Effector memory CD4-positive, alpha-beta T cell (primary cell): ENCODE measurements at regions not wholly inside any gene's neighbourhood (a gene's known extent, or its start where the extent isn't known, plus 50 kb on each side); places are given as distances from the start of the nearest gene placed in this dataset.

Source experiments
- DNase-seq, 3 donors: peaks; one replicate each; pipeline ENCODE4 v3.0.0-alpha.2; 2020
- H3K27ac ChIP-seq: 2 replicates; pipeline ENCODE4 v1.7.0; 2013; ENCODE audit warnings: mild to moderate bottlenecking, low read length, moderate library complexity; ENCODE audit not compliant: insufficient read depth, poor library complexity, severe bottlenecking
- H3K27me3 ChIP-seq: replicated peaks from 2 replicates; pipeline ENCODE4 v1.7.0; 2013; ENCODE audit warnings: mild to moderate bottlenecking, low read length; ENCODE audit not compliant: insufficient read depth, control insufficient read depth, poor library complexity, severe bottlenecking
- H3K36me3 ChIP-seq: 2 replicates; pipeline ENCODE4 v1.7.0; 2013; ENCODE audit warnings: mild to moderate bottlenecking, low read length, moderate library complexity; ENCODE audit not compliant: control insufficient read depth, insufficient read depth
- H3K4me1 ChIP-seq: 2 replicates; pipeline ENCODE4 v1.7.0; 2013; ENCODE audit warnings: low read length, mild to moderate bottlenecking; ENCODE audit not compliant: control insufficient read depth, insufficient read depth, poor library complexity, severe bottlenecking
- H3K4me3 ChIP-seq: 2 replicates; pipeline ENCODE4 v1.7.0; 2013; ENCODE audit warnings: low read length, low read depth, mild to moderate bottlenecking; ENCODE audit not compliant: insufficient read depth, poor library complexity, severe bottlenecking
- H3K9me3 ChIP-seq: 2 replicates; pipeline ENCODE4 v1.7.0; 2013; ENCODE audit warnings: mild to moderate bottlenecking, low read length, moderate library complexity; ENCODE audit not compliant: control insufficient read depth

DNA sequence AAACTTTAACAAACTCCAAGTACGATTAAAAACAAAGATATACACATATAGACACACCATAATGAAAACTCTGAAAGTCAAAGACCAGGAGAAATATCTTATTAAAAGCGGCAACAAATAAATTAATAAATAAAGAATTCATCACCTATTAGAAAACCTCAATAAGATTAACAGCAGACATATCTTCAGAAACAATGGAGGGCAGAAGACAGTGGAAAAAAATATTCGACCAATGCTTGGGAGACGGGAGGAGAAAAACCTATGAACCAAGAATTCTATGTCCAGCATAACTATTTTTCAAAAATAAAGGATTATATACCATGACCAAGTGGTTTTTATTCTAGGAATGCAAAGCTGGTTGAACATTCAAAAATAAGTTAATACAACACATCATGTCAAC is 578.6 kb upstream of the CCNG1 start:
- Histone ChIP-seq H3K9me3 (peaks cover 3% of the 10 kb centered on the region), H3K27ac (no peak overlapping the region), H3K27me3 (no peaks in the 10 kb centered on the region), H3K4me3 (no peak overlapping the region), H3K36me3 (no peaks in the 10 kb centered on the region), H3K4me1 (no peaks in the 10 kb centered on the region)
- DNase-seq = no peak

DNA sequence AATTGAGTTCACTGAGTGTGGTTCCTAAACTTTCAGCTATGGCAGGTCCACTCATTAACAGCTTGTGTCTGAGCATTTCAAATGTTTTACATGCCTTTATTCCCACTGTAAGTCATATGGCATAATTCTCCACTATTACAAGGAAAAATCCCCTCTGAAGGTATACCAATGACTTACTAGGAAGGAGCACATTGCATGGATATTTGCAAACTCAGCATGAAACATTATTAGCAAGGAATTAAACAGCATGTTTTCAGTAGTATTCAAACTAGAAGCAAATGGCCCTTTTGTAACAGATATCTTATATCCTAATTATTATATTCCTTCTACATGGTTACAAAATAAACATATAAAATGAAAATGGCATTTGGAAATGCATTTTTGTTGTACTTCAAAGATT is 566.4 kb upstream of the CCNG1 start:
- no peak overlapping the region for H3K4me3 ChIP-seq
- DNase-seq = no peak
- no peak overlapping the region for H3K27ac ChIP-seq
- no peaks in the 10 kb centered on the region for H3K27me3 ChIP-seq
- no peaks in the 10 kb centered on the region for H3K9me3 ChIP-seq
- no peaks in the 10 kb centered on the region for H3K4me1 ChIP-seq
- no peaks in the 10 kb centered on the region for H3K36me3 ChIP-seq

DNA sequence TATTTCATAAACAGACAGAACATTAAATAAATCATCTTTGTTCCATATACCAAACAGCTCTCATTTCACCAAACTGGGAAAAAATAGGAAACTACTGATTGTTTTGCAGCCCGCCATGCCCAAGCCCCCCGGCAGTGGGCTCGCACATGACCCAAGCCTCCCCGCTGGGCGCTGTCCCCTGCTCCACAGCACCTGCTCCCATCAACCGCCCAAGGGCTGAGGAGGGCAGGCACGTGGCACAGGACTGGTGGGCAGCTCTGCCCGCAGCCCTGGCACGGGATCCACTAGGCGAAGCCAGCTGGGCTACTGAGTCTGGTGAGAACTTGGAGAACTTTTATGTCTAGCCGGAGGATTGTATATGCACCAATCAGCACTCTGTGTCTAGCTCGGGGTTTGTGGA is 554.8 kb upstream of the CCNG1 start:
- no peak overlapping the region for H3K27ac ChIP-seq
- H3K27me3 ChIP-seq = no peaks in the 10 kb centered on the region
- no peaks in the 10 kb centered on the region for H3K9me3 ChIP-seq

DNA sequence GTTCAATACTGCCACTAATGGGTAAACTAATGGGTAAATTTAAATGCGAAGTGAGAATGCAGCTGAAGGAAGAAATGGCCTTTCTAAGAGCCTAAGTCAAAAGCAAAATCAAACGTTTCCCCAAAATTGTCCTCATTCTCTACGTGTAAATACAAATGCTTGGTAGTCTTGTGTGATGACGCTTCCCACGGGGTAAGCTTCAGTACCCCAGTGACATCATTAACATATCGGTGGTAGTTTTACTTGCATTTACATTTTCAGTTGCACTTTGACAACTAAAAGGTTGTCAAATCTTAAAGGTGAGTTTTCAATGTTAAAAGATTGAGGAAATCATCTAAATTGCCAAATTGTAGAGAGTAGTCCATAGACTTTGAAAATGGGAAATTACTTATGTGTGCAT is 550.7 kb upstream of the CCNG1 start:
- H3K36me3 ChIP-seq = no peaks in the 10 kb centered on the region
- no peaks in the 10 kb centered on the region for H3K9me3 ChIP-seq
- H3K27ac ChIP-seq = no peak overlapping the region
- H3K4me3 ChIP-seq = no peak overlapping the region
- DNase-seq = no peak
- H3K4me1 ChIP-seq = no peaks in the 10 kb centered on the region
- no peaks in the 10 kb centered on the region for H3K27me3 ChIP-seq

More for the DNA sequence above, 554.8 kb upstream of the CCNG1 start:
- DNase-seq = no peak
- no peak overlapping the region for H3K4me3 ChIP-seq
- H3K4me1 ChIP-seq = no peaks in the 10 kb centered on the region
- no peaks in the 10 kb centered on the region for H3K36me3 ChIP-seq

DNA sequence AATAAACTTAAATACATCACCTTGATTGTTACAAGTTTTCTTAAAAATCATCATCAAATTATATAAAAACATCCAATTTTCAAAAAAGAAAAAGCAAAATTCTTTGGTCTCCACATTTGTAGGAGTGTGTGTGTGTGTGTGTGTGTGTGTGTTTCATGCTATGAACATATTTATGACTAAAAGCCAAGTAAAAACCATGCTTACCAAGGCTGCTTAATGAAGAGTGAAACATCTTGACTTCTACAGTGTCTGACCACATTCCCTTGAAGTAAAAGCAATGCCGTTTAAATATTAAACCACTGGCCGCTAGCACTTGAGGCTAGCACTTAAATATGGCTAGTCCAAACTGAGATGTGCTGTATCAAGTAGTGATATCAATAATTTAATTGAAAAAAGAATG is 549.1 kb upstream of the CCNG1 start:
- no peak overlapping the region for H3K4me3 ChIP-seq
- H3K36me3 ChIP-seq = no peaks in the 10 kb centered on the region
- H3K9me3 ChIP-seq = no peaks in the 10 kb centered on the region
- H3K4me1 ChIP-seq = no peaks in the 10 kb centered on the region
- DNase-seq = no peak
- no peak overlapping the region for H3K27ac ChIP-seq
- no peaks in the 10 kb centered on the region for H3K27me3 ChIP-seq

DNA sequence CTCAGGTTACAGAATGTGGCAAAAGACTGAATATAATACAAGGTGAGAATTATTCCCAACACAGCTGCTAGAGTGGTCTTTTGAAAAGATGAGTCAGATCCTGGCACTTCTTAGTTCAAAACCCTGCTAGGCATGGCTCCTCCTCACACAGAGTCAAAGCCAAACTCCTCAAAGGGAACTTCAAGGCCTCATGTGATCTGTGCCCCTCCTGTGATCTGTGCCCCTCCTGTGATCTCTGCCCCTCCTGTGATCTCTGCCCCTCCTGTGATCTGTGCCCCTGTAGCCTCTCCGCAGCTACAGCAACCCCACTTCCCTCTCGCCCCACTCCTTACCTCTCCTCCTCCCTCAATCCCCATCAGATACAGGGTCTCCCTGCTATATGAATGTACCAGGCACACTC is 525.5 kb upstream of the CCNG1 start:
- Histone ChIP-seq H3K9me3 (no peaks in the 10 kb centered on the region), H3K4me1 (no peaks in the 10 kb centered on the region)

DNA sequence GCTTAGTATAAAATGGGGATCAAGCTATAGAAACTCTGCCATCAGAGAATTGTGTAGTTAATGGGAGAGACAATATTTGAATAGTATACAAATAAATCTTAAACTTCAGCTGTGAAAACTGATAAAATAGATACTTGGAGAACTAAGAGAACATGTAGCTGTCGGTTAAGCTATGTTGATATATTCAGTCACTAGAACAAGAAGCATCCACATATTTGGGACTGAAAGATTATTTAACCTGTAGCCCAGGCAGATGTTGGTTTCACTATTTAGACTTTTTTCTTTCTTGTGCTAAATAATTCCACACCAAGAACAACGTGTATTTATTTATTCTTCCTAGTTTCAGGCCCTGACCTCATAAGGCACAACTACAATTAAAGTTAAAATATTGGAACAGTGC is 521.0 kb upstream of the CCNG1 start:
- H3K27ac ChIP-seq = no peak overlapping the region
- no peak for DNase-seq
- no peaks in the 10 kb centered on the region for H3K9me3 ChIP-seq
- no peaks in the 10 kb centered on the region for H3K4me1 ChIP-seq
- H3K36me3 ChIP-seq = no peaks in the 10 kb centered on the region
- H3K27me3 ChIP-seq = no peaks in the 10 kb centered on the region
- H3K4me3 ChIP-seq = no peak overlapping the region

More for the DNA sequence above, 525.5 kb upstream of the CCNG1 start:
- no peaks in the 10 kb centered on the region for H3K27me3 ChIP-seq
- no peak for DNase-seq
- H3K4me3 ChIP-seq = no peak overlapping the region
- H3K36me3 ChIP-seq = no peaks in the 10 kb centered on the region
- H3K27ac ChIP-seq = no peak overlapping the region

DNA sequence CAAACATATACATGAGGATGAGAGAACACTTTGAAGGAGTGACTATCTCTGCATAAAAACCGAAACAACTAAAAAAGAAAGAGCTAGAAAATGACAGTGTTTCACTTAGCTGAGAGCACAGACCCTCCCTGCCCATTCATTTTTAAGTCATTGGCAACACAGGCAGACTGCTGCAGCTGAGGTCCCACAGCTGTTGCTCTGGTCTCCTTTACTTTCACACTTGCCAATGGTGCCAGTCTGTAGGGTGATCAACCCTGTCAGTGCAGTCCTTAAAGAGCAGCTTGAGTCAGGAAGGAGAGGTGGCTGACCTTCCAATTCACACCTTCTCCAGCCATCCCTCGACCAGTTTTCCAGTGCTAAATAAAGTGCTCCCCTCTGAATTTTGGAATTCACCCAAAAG is 508.3 kb upstream of the CCNG1 start:
- no peak for DNase-seq
- Histone ChIP-seq H3K9me3 (no peaks in the 10 kb centered on the region), H3K27me3 (no peaks in the 10 kb centered on the region), H3K27ac (no peak overlapping the region), H3K4me1 (no peaks in the 10 kb centered on the region), H3K4me3 (no peak overlapping the region), H3K36me3 (no peaks in the 10 kb centered on the region)

DNA sequence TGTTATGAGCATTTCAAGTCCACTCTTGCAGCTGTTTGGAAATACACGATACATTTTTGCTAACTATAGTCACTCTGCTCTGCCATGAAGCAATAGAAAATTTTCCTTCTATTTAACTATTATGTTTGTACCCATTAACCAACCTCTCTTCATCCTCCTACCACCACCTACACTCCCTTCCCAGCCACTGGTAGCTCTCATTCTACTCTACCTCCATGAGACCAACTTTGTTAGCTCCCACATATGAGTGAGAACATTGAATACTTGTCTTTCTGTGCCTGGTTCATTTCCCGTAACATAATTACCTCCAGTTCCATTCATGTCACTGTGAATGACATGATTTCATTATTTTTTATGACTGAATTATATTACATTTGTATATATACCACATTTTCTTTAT is 505.9 kb upstream of the CCNG1 start:
- H3K27ac ChIP-seq = no peak overlapping the region
- no peak for DNase-seq

DNA sequence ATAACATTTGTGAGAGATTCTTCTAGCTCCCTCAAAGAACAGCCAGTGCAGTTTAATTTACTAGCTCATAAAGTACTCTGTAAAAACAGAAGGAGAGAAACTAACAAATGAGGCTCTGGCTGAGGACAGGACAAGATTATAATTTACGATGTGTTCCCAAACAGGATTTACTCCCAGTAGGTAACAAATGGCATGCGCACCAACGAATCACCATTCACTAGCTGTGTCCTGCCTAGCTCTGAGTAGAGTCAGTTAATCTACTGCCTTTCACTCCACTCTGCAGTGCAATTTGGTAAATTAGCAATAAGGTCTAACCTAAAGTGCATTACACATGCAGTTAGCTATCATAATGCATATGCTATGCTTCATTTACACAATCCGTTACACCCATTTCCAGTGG is 497.4 kb upstream of the CCNG1 start:
- no peaks in the 10 kb centered on the region for H3K9me3 ChIP-seq
- no peaks in the 10 kb centered on the region for H3K4me1 ChIP-seq
- H3K4me3 ChIP-seq = no peak overlapping the region
- H3K27me3 ChIP-seq = no peaks in the 10 kb centered on the region
- no peaks in the 10 kb centered on the region for H3K36me3 ChIP-seq
- DNase-seq = no peak
- H3K27ac ChIP-seq = no peak overlapping the region

More for the DNA sequence above, 505.9 kb upstream of the CCNG1 start:
- no peaks in the 10 kb centered on the region for H3K27me3 ChIP-seq
- no peaks in the 10 kb centered on the region for H3K4me1 ChIP-seq
- no peaks in the 10 kb centered on the region for H3K36me3 ChIP-seq
- no peak overlapping the region for H3K4me3 ChIP-seq
- H3K9me3 ChIP-seq = no peaks in the 10 kb centered on the region

DNA sequence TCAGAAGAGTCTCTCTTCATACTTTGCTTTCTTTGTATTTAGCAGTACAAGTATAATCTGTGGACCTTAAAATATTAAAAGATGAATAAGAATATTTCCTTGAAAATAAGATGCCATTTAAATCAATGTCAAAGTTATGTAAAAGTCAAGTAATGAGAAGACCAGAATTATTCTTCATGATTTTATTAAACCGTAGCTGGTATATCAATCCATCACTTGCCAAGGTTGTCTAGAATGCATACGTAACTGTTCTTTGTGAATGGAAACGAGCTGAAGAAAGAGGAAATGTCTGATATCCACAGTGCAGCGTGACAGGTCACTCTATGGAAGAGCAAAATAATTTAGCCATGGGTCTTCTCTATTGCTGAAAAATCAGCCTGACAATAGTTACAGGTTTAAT is 488.7 kb upstream of the CCNG1 start:
- no peak overlapping the region for H3K4me3 ChIP-seq
- no peak for DNase-seq
- no peaks in the 10 kb centered on the region for H3K27me3 ChIP-seq
- H3K9me3 ChIP-seq = no peaks in the 10 kb centered on the region
- no peak overlapping the region for H3K27ac ChIP-seq
- no peaks in the 10 kb centered on the region for H3K36me3 ChIP-seq
- no peaks in the 10 kb centered on the region for H3K4me1 ChIP-seq
